ENCODE measurements at regions not wholly inside any gene's neighbourhood (a gene's known extent, or its start where the extent isn't known, plus 50 kb on each side); places are given as distances from the start of the nearest gene placed in this dataset.
A peak's percentile ranks its signal among the peaks of the same experiment; 100 is the strongest.

- Histone ChIP-seq H4K91ac (ENCODE audit: low read depth, low read length) (no peak overlapping the region), H3K36me3 (ENCODE audit: control insufficient read depth in 1 of 2, insufficient read depth in 2 of 2, low read length in 2 of 2) (no peaks in the 10 kb centered on the region), H3K14ac (ENCODE audit: low read length) (no peak overlapping the region), H2BK12ac (ENCODE audit: low read length) (no peak overlapping the region), H2BK120ac (ENCODE audit: insufficient read depth, low read length, poor library complexity) (no peak overlapping the region), H4K8ac (ENCODE audit: low read depth, low read length) (no peak overlapping the region), H3K9me3 (ENCODE audit: insufficient read depth, low read depth, low read length) (no peaks in the 10 kb centered on the region), H3K23ac (ENCODE audit: low read length) (no peak overlapping the region), H2BK5ac (ENCODE audit: low read depth, low read length, poor library complexity) (no peak overlapping the region), H3K27me3 (ENCODE audit: insufficient read depth, low read length) (no peaks in the 10 kb centered on the region), H2AK5ac (ENCODE audit: low read length) (no peak overlapping the region), H3K9ac (ENCODE audit: low read length) (no peak overlapping the region), H3K4me1 (ENCODE audit: control insufficient read depth in 1 of 2, insufficient read depth in 2 of 2, low read length in 2 of 2) (no peaks in the 10 kb centered on the region), H3K27ac (ENCODE audit: low read depth, low read length) (no peak overlapping the region), H3K4ac (ENCODE audit: low read depth, low read length) (no peak overlapping the region), H3K4me2 (ENCODE audit: low read length) (no peak overlapping the region), H3K18ac (ENCODE audit: low read length) (no peak overlapping the region), H2AFZ (ENCODE audit: insufficient read depth, low read length, poor library complexity) (no peak overlapping the region), H4K12ac (ENCODE audit: low read depth, low read length) (no peak overlapping the region), H3K79me1 (ENCODE audit: low read length) (no peaks in the 10 kb centered on the region), H3K79me2 (ENCODE audit: control insufficient read depth, insufficient read depth, low read length, poor library complexity) (no peaks in the 10 kb centered on the region), H3K4me3 (ENCODE audit: low read depth, low read length) (no peak overlapping the region)
- no CpG with 5 or more reads among the region's 3 CpGs for WGBS (ENCODE audit: extremely low coverage, insufficient coverage, insufficient read length)
- no peak for DNase-seq
Observed at GRCh38 chr9:104247899-104248460, 153.9 kb downstream of the SMC2 start.

- no peak overlapping the region for H3K4me2 ChIP-seq (ENCODE audit: low read length)
- H2BK12ac ChIP-seq (ENCODE audit: low read length) = no peak overlapping the region
- H3K79me1 ChIP-seq (ENCODE audit: low read length) = no peaks in the 10 kb centered on the region
- H3K27me3 ChIP-seq (ENCODE audit: insufficient read depth, low read length) = no peaks in the 10 kb centered on the region
- H4K8ac ChIP-seq (ENCODE audit: low read depth, low read length) = no peak overlapping the region
- H4K91ac ChIP-seq (ENCODE audit: low read depth, low read length) = no peak overlapping the region
- no peak overlapping the region for H2BK120ac ChIP-seq (ENCODE audit: insufficient read depth, low read length, poor library complexity)
- H2AK5ac ChIP-seq (ENCODE audit: low read length) = no peak overlapping the region
- no peak overlapping the region for H3K23ac ChIP-seq (ENCODE audit: low read length)
- no peak overlapping the region for H3K4ac ChIP-seq (ENCODE audit: low read depth, low read length)
- H3K4me1 ChIP-seq (ENCODE audit: control insufficient read depth in 1 of 2, insufficient read depth in 2 of 2, low read length in 2 of 2) = no peaks in the 10 kb centered on the region
- no peak overlapping the region for H3K4me3 ChIP-seq (ENCODE audit: low read depth, low read length)
- H2AFZ ChIP-seq (ENCODE audit: insufficient read depth, low read length, poor library complexity) = no peak overlapping the region
- WGBS (ENCODE audit: extremely low coverage, insufficient coverage, insufficient read length) = no CpG with 5 or more reads among the region's 3 CpGs
- no peaks in the 10 kb centered on the region for H3K36me3 ChIP-seq (ENCODE audit: control insufficient read depth in 1 of 2, insufficient read depth in 2 of 2, low read length in 2 of 2)
- H4K12ac ChIP-seq (ENCODE audit: low read depth, low read length) = no peak overlapping the region
- H2BK5ac ChIP-seq (ENCODE audit: low read depth, low read length, poor library complexity) = no peak overlapping the region
- no peak overlapping the region for H3K14ac ChIP-seq (ENCODE audit: low read length)
- H3K18ac ChIP-seq (ENCODE audit: low read length) = no peak overlapping the region
- DNase-seq = peak in 1 of 2 donors; percentile 8
- H3K27ac ChIP-seq (ENCODE audit: low read depth, low read length) = no peak overlapping the region
- no peak overlapping the region for H3K9ac ChIP-seq (ENCODE audit: low read length)
- no peaks in the 10 kb centered on the region for H3K79me2 ChIP-seq (ENCODE audit: control insufficient read depth, insufficient read depth, low read length, poor library complexity)
- H3K9me3 ChIP-seq (ENCODE audit: insufficient read depth, low read depth, low read length) = no peaks in the 10 kb centered on the region
Observed at GRCh38 chr9:104256031-104256695, 162.1 kb downstream of the SMC2 start.

- Histone ChIP-seq H3K14ac (ENCODE audit: low read length) (no peak overlapping the region), H3K18ac (ENCODE audit: low read length) (no peak overlapping the region), H4K8ac (ENCODE audit: low read depth, low read length) (no peak overlapping the region), H2BK120ac (ENCODE audit: insufficient read depth, low read length, poor library complexity) (no peak overlapping the region), H4K12ac (ENCODE audit: low read depth, low read length) (no peak overlapping the region), H2AFZ (ENCODE audit: insufficient read depth, low read length, poor library complexity) (no peak overlapping the region), H3K4ac (ENCODE audit: low read depth, low read length) (no peak overlapping the region), H3K79me2 (ENCODE audit: control insufficient read depth, insufficient read depth, low read length, poor library complexity) (no peaks in the 10 kb centered on the region), H3K9ac (ENCODE audit: low read length) (no peak overlapping the region), H3K27me3 (ENCODE audit: insufficient read depth, low read length) (no peaks in the 10 kb centered on the region), H3K36me3 (ENCODE audit: control insufficient read depth in 1 of 2, insufficient read depth in 2 of 2, low read length in 2 of 2) (no peaks in the 10 kb centered on the region), H2BK12ac (ENCODE audit: low read length) (no peak overlapping the region), H3K4me3 (ENCODE audit: low read depth, low read length) (no peak overlapping the region), H3K23ac (ENCODE audit: low read length) (no peak overlapping the region), H3K9me3 (ENCODE audit: insufficient read depth, low read depth, low read length) (no peaks in the 10 kb centered on the region), H3K27ac (ENCODE audit: low read depth, low read length) (no peak overlapping the region), H2BK5ac (ENCODE audit: low read depth, low read length, poor library complexity) (no peak overlapping the region), H3K4me2 (ENCODE audit: low read length) (no peak overlapping the region), H2AK5ac (ENCODE audit: low read length) (no peak overlapping the region), H4K91ac (ENCODE audit: low read depth, low read length) (no peak overlapping the region), H3K79me1 (ENCODE audit: low read length) (no peaks in the 10 kb centered on the region), H3K4me1 (ENCODE audit: control insufficient read depth in 1 of 2, insufficient read depth in 2 of 2, low read length in 2 of 2) (no peaks in the 10 kb centered on the region)
- no peak for DNase-seq
Observed at GRCh38 chr9:104256696-104257062, 162.6 kb downstream of the SMC2 start.

GRCh38 chr9:104258296-104259011 is 164.3 kb downstream of the SMC2 start:
- H2BK12ac ChIP-seq (ENCODE audit: low read length) = no peak overlapping the region
- no peak overlapping the region for H2AFZ ChIP-seq (ENCODE audit: insufficient read depth, low read length, poor library complexity)
- H3K9ac ChIP-seq (ENCODE audit: low read length) = no peak overlapping the region
- H3K27ac ChIP-seq (ENCODE audit: low read depth, low read length) = no peak overlapping the region
- no peaks in the 10 kb centered on the region for H3K9me3 ChIP-seq (ENCODE audit: insufficient read depth, low read depth, low read length)
- H3K79me2 ChIP-seq (ENCODE audit: control insufficient read depth, insufficient read depth, low read length, poor library complexity) = no peaks in the 10 kb centered on the region
- H3K27me3 ChIP-seq (ENCODE audit: insufficient read depth, low read length) = no peaks in the 10 kb centered on the region
- H3K4me1 ChIP-seq (ENCODE audit: control insufficient read depth in 1 of 2, insufficient read depth in 2 of 2, low read length in 2 of 2) = no peaks in the 10 kb centered on the region
- no peaks in the 10 kb centered on the region for H3K79me1 ChIP-seq (ENCODE audit: low read length)
- H3K4ac ChIP-seq (ENCODE audit: low read depth, low read length) = no peak overlapping the region
- no peak overlapping the region for H2BK120ac ChIP-seq (ENCODE audit: insufficient read depth, low read length, poor library complexity)
- no peaks in the 10 kb centered on the region for H3K36me3 ChIP-seq (ENCODE audit: control insufficient read depth in 1 of 2, insufficient read depth in 2 of 2, low read length in 2 of 2)
- H3K4me2 ChIP-seq (ENCODE audit: low read length) = no peak overlapping the region
- no peak overlapping the region for H4K12ac ChIP-seq (ENCODE audit: low read depth, low read length)
- no CpG with 5 or more reads among the region's 10 CpGs for WGBS (ENCODE audit: extremely low coverage, insufficient coverage, insufficient read length)
- H3K23ac ChIP-seq (ENCODE audit: low read length) = no peak overlapping the region
- no peak overlapping the region for H3K18ac ChIP-seq (ENCODE audit: low read length)
- H2AK5ac ChIP-seq (ENCODE audit: low read length) = no peak overlapping the region
- H4K91ac ChIP-seq (ENCODE audit: low read depth, low read length) = no peak overlapping the region
- no peak for DNase-seq
- no peak overlapping the region for H3K4me3 ChIP-seq (ENCODE audit: low read depth, low read length)
- no peak overlapping the region for H2BK5ac ChIP-seq (ENCODE audit: low read depth, low read length, poor library complexity)
- no peak overlapping the region for H3K14ac ChIP-seq (ENCODE audit: low read length)
- H4K8ac ChIP-seq (ENCODE audit: low read depth, low read length) = no peak overlapping the region

Measured in trophoblast cell (in vitro differentiated cells and primary cell).